T-cell (primary cell): ENCODE measurements at regions not wholly inside any gene's neighbourhood (a gene's known extent, or its start where the extent isn't known, plus 50 kb on each side); places are given as distances from the start of the nearest gene placed in this dataset.
A peak's percentile ranks its signal among the peaks of the same experiment; 100 is the strongest.

Source experiments
- ATAC-seq, 4 experiments: fragments of 200-7000 bp in 3 of 4; fragments of 150-1000 bp in 1 of 4; cut with Tn5 transposase; replicated peaks in 1 of 4; 1 replicate in 3 of 4; 2 replicates in 1 of 4; pipeline ENCODE4 v1.10.0; 2021; ENCODE audit warnings: moderate library complexity in 3 of 4, mild to moderate bottlenecking in 2 of 4, moderate number of reproducible peaks in 1 of 4
- CTCF ChIA-PET, 2 donors: fragments of 300-600 bp; sonication (Branson Sonifier 250); formaldehyde crosslinking; loops; one replicate each; lab custom pipeline; 2022; ENCODE audit warnings: antibody characterized with exemption in 2 of 2; lab: Charles Lee
- POLR2A ChIA-PET, 2 donors: fragments of 300-600 bp; sonication (Branson Sonifier 250); formaldehyde crosslinking; loops; one replicate each; lab custom pipeline; 2022; ENCODE audit warnings: antibody characterized with exemption in 2 of 2; lab: Charles Lee
- DNase-seq, 35 experiments: peaks; one replicate each; pipeline versions ENCODE4 v3.0.0 to v3.0.0-alpha.2; 2013 to 2023
- H3K27ac ChIP-seq: one replicate; pipeline ENCODE4 v1.5.1; 2013; ENCODE audit warnings: low read length
- H3K27me3 ChIP-seq, 2 experiments: replicated peaks in 1 of 2; 1 replicate in 1 of 2; 2 replicates in 1 of 2; pipeline versions ENCODE4 v1.6.1 to v1.7.0; 2013; ENCODE audit warnings: low read length in 1 of 2, mixed read lengths in 1 of 2; ENCODE audit not compliant: control insufficient read depth in 2 of 2, insufficient read depth in 2 of 2; ENCODE audit errors: extremely low read depth in 1 of 2
- H3K36me3 ChIP-seq, 2 donors: 1 replicate in 1 of 2; 2 replicates in 1 of 2; pipeline versions ENCODE4 v1.6.1 to v1.7.0; 2013; ENCODE audit warnings: low read length in 1 of 2; ENCODE audit not compliant: control insufficient read depth in 2 of 2, insufficient read depth in 1 of 2; ENCODE audit errors: extremely low read depth in 1 of 2
- H3K4me1 ChIP-seq, 2 experiments: 1 replicate in 1 of 2; 2 replicates in 1 of 2; pipeline versions ENCODE4 v1.6.1 to v1.7.0; 2013; ENCODE audit warnings: low read length in 2 of 2, mixed read lengths in 1 of 2; ENCODE audit not compliant: insufficient read depth in 2 of 2, control insufficient read depth in 1 of 2; ENCODE audit errors: extremely low read depth in 1 of 2
- H3K4me3 ChIP-seq, 2 donors: 1 replicate in 1 of 2; 2 replicates in 1 of 2; pipeline versions ENCODE4 v1.5.1 to v1.7.0; 2013; ENCODE audit warnings: mild to moderate bottlenecking in 2 of 2, low read length in 1 of 2, moderate library complexity in 1 of 2; ENCODE audit not compliant: control insufficient read depth in 1 of 2; ENCODE audit errors: extremely low read depth in 1 of 2
- H3K9me3 ChIP-seq: 2 replicates; pipeline ENCODE4 v1.7.0; 2013
- H3K27ac Mint-ChIP-seq, 2 donors: one replicate each; pipeline ENCODE4 v1.8.0; 2020 to 2021; ENCODE audit warnings: mild to moderate bottlenecking in 2 of 2, mixed read lengths in 2 of 2
- H3K27me3 Mint-ChIP-seq, 2 donors: one replicate each; pipeline ENCODE4 v1.8.0; 2021 to 2022; ENCODE audit warnings: mixed read lengths in 2 of 2
- H3K36me3 Mint-ChIP-seq: one replicate; pipeline ENCODE4 v1.8.0; 2021; ENCODE audit warnings: mixed read lengths
- H3K4me1 Mint-ChIP-seq, 3 donors: one replicate each; pipeline ENCODE4 v1.8.0; 2020 to 2022; ENCODE audit warnings: mixed read lengths in 3 of 3, mild to moderate bottlenecking in 1 of 3
- H3K4me3 Mint-ChIP-seq, 3 donors: one replicate each; pipeline ENCODE4 v1.8.0; 2020 to 2022; ENCODE audit warnings: mild to moderate bottlenecking in 3 of 3, mixed read lengths in 3 of 3, moderate library complexity in 3 of 3
- H3K9me3 Mint-ChIP-seq, 3 donors: one replicate each; pipeline ENCODE4 v1.8.0; 2020 to 2022; ENCODE audit warnings: mixed read lengths in 3 of 3
- WGBS: methylation state at CpG from one replicate; pipeline ENCODE4 v1.1.5; 2013; ENCODE audit warnings: missing lambda C conversion rate; ENCODE audit not compliant: insufficient coverage; 5-methylcytosine and 5-hydroxymethylcytosine counted together

- Mint-ChIP-seq H3K9me3 (no peaks in the 10 kb centered on the region), H3K36me3 (no peaks in the 10 kb centered on the region), H3K4me1 (no peaks in the 10 kb centered on the region), H3K27me3 (no peaks in the 10 kb centered on the region), H3K27ac (no peak overlapping the region), H3K4me3 (no peak overlapping the region)
- no peaks in the 10 kb centered on the region for H3K36me3 ChIP-seq
- H3K4me3 ChIP-seq: no peak overlapping the region
- ChIA-PET CTCF (interaction anchor here in 1 of 2 donors (0.6 kb wide), 1 partner anchor 91 kb away, joined by 3 read pairs; no protein-coding TSS in a partner anchor), POLR2A (no interaction called here)
- no peaks in the 10 kb centered on the region for H3K27me3 ChIP-seq
- H3K9me3 ChIP-seq: no peaks in the 10 kb centered on the region
- H3K4me1 ChIP-seq: no peaks in the 10 kb centered on the region
- ATAC-seq (no peak), DNase-seq (no peak)
- no peak overlapping the region for H3K27ac ChIP-seq
- 58% methylated on average over 2 of the region's 3 CpGs for WGBS
Observed at GRCh38 chr21:18164483-18164882, 80.2 kb upstream of the CHODL start.

DNA sequence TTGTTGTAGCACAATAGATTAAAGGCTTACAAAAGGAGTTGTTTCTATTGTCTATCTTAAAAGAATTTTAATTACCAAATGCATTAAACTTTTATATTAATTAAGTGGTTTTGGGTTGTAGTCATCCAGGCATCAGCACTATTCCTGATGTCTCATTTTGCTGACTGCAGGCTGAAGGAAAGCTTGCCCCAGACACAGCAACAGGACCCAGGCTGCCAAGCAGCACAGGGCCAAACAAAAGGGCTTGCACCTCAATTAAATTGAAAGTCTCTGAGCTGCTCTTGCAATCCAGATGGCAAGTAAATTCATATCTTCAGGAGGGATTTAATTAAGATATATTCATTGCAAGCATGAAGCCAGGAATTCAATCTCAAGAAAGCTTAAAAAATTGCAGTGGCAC is 80.7 kb upstream of the CHODL start:
- H3K36me3 ChIP-seq: no peaks in the 10 kb centered on the region

DNA sequence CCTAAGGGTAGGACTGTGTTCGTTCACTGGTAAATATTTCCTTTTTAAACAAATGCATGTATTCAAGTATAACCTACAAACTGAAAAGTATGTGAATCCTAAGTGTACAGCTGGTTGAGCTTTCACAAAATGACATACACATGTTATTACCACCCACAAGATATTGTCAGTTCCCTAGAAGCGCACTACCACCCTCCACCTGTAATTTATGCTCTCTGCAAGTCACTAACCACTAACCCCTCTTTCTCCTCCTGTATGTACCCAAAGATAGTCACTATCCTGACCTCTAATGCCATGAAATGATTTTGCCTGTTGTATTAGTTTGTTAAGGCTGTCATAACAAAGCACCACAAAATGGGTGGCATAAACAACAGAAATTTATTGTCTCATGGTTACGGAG is 82.8 kb upstream of the CHODL start:
- no peaks in the 10 kb centered on the region for H3K36me3 Mint-ChIP-seq
- no peak for ATAC-seq
- H3K4me1 Mint-ChIP-seq: peaks cover 0 to 2% (median 0%) of the 10 kb centered on the region in 3 donors
- no peak overlapping the region for H3K27ac ChIP-seq
- H3K27ac Mint-ChIP-seq: no peak overlapping the region
- no peaks in the 10 kb centered on the region for H3K27me3 Mint-ChIP-seq
- no CpG with 5 or more reads among the region's 3 CpGs for WGBS
- no peaks in the 10 kb centered on the region for H3K9me3 Mint-ChIP-seq
- DNase-seq: no peak
- no peak overlapping the region for H3K4me3 ChIP-seq
- no peaks in the 10 kb centered on the region for H3K4me1 ChIP-seq
- POLR2A ChIA-PET: interaction anchor here in 1 of 2 donors (0.6 kb wide), 1 partner anchor 455 kb away, joined by 3 read pairs; no protein-coding TSS in a partner anchor
- H3K4me3 Mint-ChIP-seq: no peak overlapping the region
- no peaks in the 10 kb centered on the region for H3K9me3 ChIP-seq
- CTCF ChIA-PET: no interaction called here
- no peaks in the 10 kb centered on the region for H3K36me3 ChIP-seq
- H3K27me3 ChIP-seq: no peaks in the 10 kb centered on the region

More for the DNA sequence above, 80.7 kb upstream of the CHODL start:
- Mint-ChIP-seq H3K4me3 (no peak overlapping the region), H3K27me3 (no peaks in the 10 kb centered on the region), H3K36me3 (no peaks in the 10 kb centered on the region), H3K4me1 (no peaks in the 10 kb centered on the region), H3K27ac (no peak overlapping the region), H3K9me3 (no peaks in the 10 kb centered on the region)
- DNase-seq (no peak), ATAC-seq (no peak)
- POLR2A ChIA-PET: no interaction called here
- Histone ChIP-seq H3K9me3 (no peaks in the 10 kb centered on the region), H3K4me1 (no peaks in the 10 kb centered on the region), H3K27ac (no peak overlapping the region), H3K27me3 (no peaks in the 10 kb centered on the region), H3K4me3 (no peak overlapping the region)
- CTCF ChIA-PET: interaction anchor here in 1 of 2 donors (0.6 kb wide), 1 partner anchor 90 kb away, joined by 3 read pairs; no protein-coding TSS in a partner anchor

- Mint-ChIP-seq H3K4me1 (peaks cover 0 to 38% (median 27%) of the 10 kb centered on the region in 3 donors), H3K9me3 (no peaks in the 10 kb centered on the region), H3K36me3 (no peaks in the 10 kb centered on the region), H3K27ac (no peak overlapping the region), H3K4me3 (no peak overlapping the region), H3K27me3 (no peaks in the 10 kb centered on the region)
- Histone ChIP-seq H3K27me3 (no peaks in the 10 kb centered on the region), H3K4me3 (no peak overlapping the region), H3K4me1 (peaks cover 0 to 2% of the 10 kb centered on the region in 2 experiments), H3K9me3 (no peaks in the 10 kb centered on the region), H3K36me3 (no peaks in the 10 kb centered on the region), H3K27ac (no peak overlapping the region)
- ChIA-PET CTCF (no interaction called here), POLR2A (no interaction called here)
- WGBS: 100% methylated on average over 1 of the region's 1 CpG
- ATAC-seq (no peak), DNase-seq (no peak)
Observed at GRCh38 chr21:18157406-18157805, 87.2 kb upstream of the CHODL start.

DNA sequence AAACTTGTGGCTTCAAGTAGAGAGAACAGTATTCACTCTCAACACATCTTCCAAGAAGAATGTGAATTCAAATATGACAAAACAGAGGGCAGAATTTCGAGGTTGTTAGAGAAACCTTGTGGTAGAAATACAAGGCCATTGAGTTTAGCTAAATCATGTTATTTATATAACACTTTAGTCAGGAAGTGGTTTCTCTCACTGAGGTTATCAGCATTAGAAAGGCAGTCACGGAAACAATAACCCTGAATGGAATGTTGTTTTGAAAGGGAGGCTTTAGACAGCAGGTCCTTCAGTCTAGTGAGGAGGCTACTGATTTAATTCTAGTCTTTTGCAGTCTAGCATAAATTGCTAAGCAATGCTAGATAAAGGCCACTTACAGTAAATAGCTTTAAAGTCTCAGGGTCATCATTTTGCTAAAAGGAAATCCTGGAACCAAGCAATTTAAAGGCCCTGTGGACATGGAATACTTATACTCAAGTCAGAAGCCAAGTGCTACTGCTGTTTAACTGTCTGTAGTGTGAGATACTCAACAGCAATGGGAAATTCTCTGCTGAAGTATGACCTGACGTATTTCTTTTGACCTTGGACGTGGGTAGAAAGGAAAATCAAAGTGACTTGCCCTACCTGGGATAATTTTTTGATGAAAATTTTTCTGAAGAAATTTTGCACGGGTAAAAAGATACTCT is 89.0 kb upstream of the CHODL start:
- H3K9me3 ChIP-seq: no peaks in the 10 kb centered on the region
- H3K27me3 ChIP-seq: no peaks in the 10 kb centered on the region
- 71% methylated on average over 3 of the region's 5 CpGs for WGBS
- CTCF ChIA-PET: interaction anchor here in 1 of 2 donors (0.5 kb wide), 1 partner anchor 1686 kb away, joined by 3 read pairs; no protein-coding TSS in a partner anchor
- peak overlapping the region; percentile 14 for H3K27ac ChIP-seq
- no peak overlapping the region for H3K4me3 ChIP-seq
- H3K4me1 ChIP-seq: peaks cover 0 to 2% of the 10 kb centered on the region in 2 experiments
- H3K27ac Mint-ChIP-seq: peak overlapping the region; percentile 1 to 65
- H3K36me3 Mint-ChIP-seq: no peaks in the 10 kb centered on the region
- H3K9me3 Mint-ChIP-seq: no peaks in the 10 kb centered on the region
- POLR2A ChIA-PET: no interaction called here
- DNase-seq (peak in 1 of 35 experiments; percentile 33), ATAC-seq (peak in 2 of 4 experiments; percentile 41 to 73)
- no peak overlapping the region for H3K4me3 Mint-ChIP-seq
- H3K27me3 Mint-ChIP-seq: no peaks in the 10 kb centered on the region
- H3K4me1 Mint-ChIP-seq: peaks cover 0 to 43% (median 27%) of the 10 kb centered on the region in 3 donors
- no peaks in the 10 kb centered on the region for H3K36me3 ChIP-seq

DNA sequence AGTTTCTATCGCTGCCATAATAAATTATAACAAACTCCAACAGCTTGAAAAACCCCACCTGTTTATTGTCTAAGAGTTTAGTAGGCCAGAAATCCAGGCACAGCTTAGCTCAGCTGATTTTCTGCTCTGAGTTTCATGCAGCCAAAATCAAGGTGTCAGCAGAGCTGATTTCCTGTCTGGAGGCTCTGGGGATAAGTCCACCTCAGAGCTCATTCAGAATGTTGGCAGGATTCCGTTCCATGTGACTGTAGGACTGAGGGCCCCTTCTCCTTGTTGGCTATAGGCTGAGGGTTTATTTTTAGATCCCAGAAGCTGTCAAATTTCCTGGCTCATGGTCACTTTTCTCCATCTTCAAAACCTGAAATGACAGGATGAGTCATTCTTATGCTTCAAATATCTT is 91.6 kb upstream of the CHODL start:
- no CpG with 5 or more reads among the region's 2 CpGs for WGBS
- Mint-ChIP-seq H3K4me1 (peaks cover 0 to 43% (median 27%) of the 10 kb centered on the region in 3 donors), H3K27ac (no peak overlapping the region), H3K4me3 (no peak overlapping the region), H3K27me3 (no peaks in the 10 kb centered on the region), H3K9me3 (no peaks in the 10 kb centered on the region), H3K36me3 (no peaks in the 10 kb centered on the region)
- Histone ChIP-seq H3K4me3 (no peak overlapping the region), H3K36me3 (no peaks in the 10 kb centered on the region), H3K9me3 (no peaks in the 10 kb centered on the region), H3K4me1 (peaks cover 0 to 2% of the 10 kb centered on the region in 2 experiments), H3K27me3 (no peaks in the 10 kb centered on the region), H3K27ac (no peak overlapping the region)
- ATAC-seq: no peak
- ChIA-PET CTCF (no interaction called here), POLR2A (no interaction called here)
- no peak for DNase-seq
